ENCODE measurements at regions not wholly inside any gene's neighbourhood (a gene's known extent, or its start where the extent isn't known, plus 50 kb on each side); places are given as distances from the start of the nearest gene placed in this dataset.

- ChIA-PET CTCF (no interaction called here), POLR2A (no interaction called here)
- DNase-seq (ENCODE audit: extremely low spot score) = no peak
- no peak for TF ChIP-seq HDGF (IDR thresholded peaks at IDR 0.05; ENCODE audit: borderline replicate concordance)
- TF ChIP-seq CTBP1 (IDR thresholded peaks at IDR 0.05; ENCODE audit: borderline replicate concordance) = no peak
- TF ChIP-seq LEF1 (IDR thresholded peaks at IDR 0.05; ENCODE audit: borderline replicate concordance) = no peak
- no peak for TF ChIP-seq ARNT (IDR thresholded peaks at IDR 0.05)
- no peak for TF ChIP-seq FOXM1 (IDR thresholded peaks at IDR 0.05; ENCODE audit: borderline replicate concordance)
- no peak for TF ChIP-seq SP1 (IDR thresholded peaks at IDR 0.05)
Measured at GRCh38 chr1:86273066-86273465, 116.5 kb upstream of the COL24A1 start.

GRCh38 chr1:86272083-86272482, 115.5 kb upstream of the COL24A1 start:
- POLR2A ChIA-PET = no interaction called here
- DNase-seq (ENCODE audit: extremely low spot score) = no peak
- CTCF ChIA-PET = no interaction called here
- TF ChIP-seq FOXK2 (IDR thresholded peaks at IDR 0.05) (no peak), SP1 (IDR thresholded peaks at IDR 0.05) (no peak), FOXM1 (IDR thresholded peaks at IDR 0.05; ENCODE audit: borderline replicate concordance) (no peak)

GRCh38 chr1:86271046-86271445, 114.5 kb upstream of the COL24A1 start:
- ChIA-PET POLR2A (no interaction called here), CTCF (no interaction called here)
- no peak for DNase-seq (ENCODE audit: extremely low spot score)
- no peak for TF ChIP-seq FOXM1 (IDR thresholded peaks at IDR 0.05; ENCODE audit: borderline replicate concordance)
- TF ChIP-seq FOXK2 (IDR thresholded peaks at IDR 0.05) = no peak
- no peak for TF ChIP-seq PKNOX1 (IDR thresholded peaks at IDR 0.05)
- TF ChIP-seq SUZ12 (IDR thresholded peaks at IDR 0.05) = no peak
- TF ChIP-seq SP1 (IDR thresholded peaks at IDR 0.05) = no peak
- no peak for TF ChIP-seq CTBP1 (IDR thresholded peaks at IDR 0.05; ENCODE audit: borderline replicate concordance)
- no peak for TF ChIP-seq BHLHE40 (IDR thresholded peaks at IDR 0.05; ENCODE audit: borderline replicate concordance)
- no peak for TF ChIP-seq LEF1 (IDR thresholded peaks at IDR 0.05; ENCODE audit: borderline replicate concordance)
- TF ChIP-seq HDGF (IDR thresholded peaks at IDR 0.05; ENCODE audit: borderline replicate concordance) = no peak
- no peak for TF ChIP-seq L3MBTL2 (conservative IDR thresholded peaks at IDR 0.05)
- TF ChIP-seq NFRKB (IDR thresholded peaks at IDR 0.05) = no peak
- no peak for TF ChIP-seq ELF4 (IDR thresholded peaks at IDR 0.05)
- TF ChIP-seq FOXA1 (IDR thresholded peaks at IDR 0.05) = no peak

- ChIA-PET CTCF (no interaction called here), POLR2A (no interaction called here)
- no peak for DNase-seq (ENCODE audit: extremely low spot score)
- TF ChIP-seq ARNT (IDR thresholded peaks at IDR 0.05) (no peak), L3MBTL2 (conservative IDR thresholded peaks at IDR 0.05) (no peak), BHLHE40 (IDR thresholded peaks at IDR 0.05; ENCODE audit: borderline replicate concordance) (no peak), HDGF (IDR thresholded peaks at IDR 0.05; ENCODE audit: borderline replicate concordance) (no peak), SUZ12 (IDR thresholded peaks at IDR 0.05) (no peak), PKNOX1 (IDR thresholded peaks at IDR 0.05) (no peak), TARDBP (IDR thresholded peaks at IDR 0.05) (no peak), LEF1 (IDR thresholded peaks at IDR 0.05; ENCODE audit: borderline replicate concordance) (no peak), SP1 (IDR thresholded peaks at IDR 0.05) (no peak), FOXK2 (IDR thresholded peaks at IDR 0.05) (no peak), NFRKB (IDR thresholded peaks at IDR 0.05) (no peak), ZNF384 (IDR thresholded peaks at IDR 0.05) (no peak), ELF4 (IDR thresholded peaks at IDR 0.05) (no peak), FOXM1 (IDR thresholded peaks at IDR 0.05; ENCODE audit: borderline replicate concordance) (no peak)
Measured at GRCh38 chr1:86263101-86263500, 106.5 kb upstream of the COL24A1 start.

- no peak for DNase-seq (ENCODE audit: extremely low spot score)
- no peak for TF ChIP-seq SUZ12 (IDR thresholded peaks at IDR 0.05)
- TF ChIP-seq SP1 (IDR thresholded peaks at IDR 0.05) = no peak
- no peak for TF ChIP-seq TARDBP (IDR thresholded peaks at IDR 0.05)
- no peak for TF ChIP-seq ZNF384 (IDR thresholded peaks at IDR 0.05)
- no peak for TF ChIP-seq BHLHE40 (IDR thresholded peaks at IDR 0.05; ENCODE audit: borderline replicate concordance)
- no peak for TF ChIP-seq FOXK2 (IDR thresholded peaks at IDR 0.05)
- TF ChIP-seq ARNT (IDR thresholded peaks at IDR 0.05) = no peak
- no peak for TF ChIP-seq FOXM1 (IDR thresholded peaks at IDR 0.05; ENCODE audit: borderline replicate concordance)
- TF ChIP-seq HDGF (IDR thresholded peaks at IDR 0.05; ENCODE audit: borderline replicate concordance) = no peak
- TF ChIP-seq CTBP1 (IDR thresholded peaks at IDR 0.05; ENCODE audit: borderline replicate concordance) = no peak
- TF ChIP-seq PKNOX1 (IDR thresholded peaks at IDR 0.05) = no peak
- TF ChIP-seq FOXA1 (IDR thresholded peaks at IDR 0.05) = no peak
- CTCF ChIA-PET = no interaction called here
- POLR2A ChIA-PET = no interaction called here
Measured at GRCh38 chr1:86260476-86260875, 103.9 kb upstream of the COL24A1 start.

- TF ChIP-seq NFRKB (IDR thresholded peaks at IDR 0.05) (no peak), ZNF384 (IDR thresholded peaks at IDR 0.05) (no peak), ARNT (IDR thresholded peaks at IDR 0.05) (no peak), LEF1 (IDR thresholded peaks at IDR 0.05; ENCODE audit: borderline replicate concordance) (no peak), FOXM1 (IDR thresholded peaks at IDR 0.05; ENCODE audit: borderline replicate concordance) (no peak)
- ChIA-PET POLR2A (no interaction called here), CTCF (no interaction called here)
- no peak for DNase-seq (ENCODE audit: extremely low spot score)
Measured at GRCh38 chr1:86259390-86259789, 102.8 kb upstream of the COL24A1 start.

- DNase-seq (ENCODE audit: extremely low spot score) = no peak
- TF ChIP-seq ELF4 (IDR thresholded peaks at IDR 0.05) (no peak), BHLHE40 (IDR thresholded peaks at IDR 0.05; ENCODE audit: borderline replicate concordance) (no peak), TARDBP (IDR thresholded peaks at IDR 0.05) (no peak), FOXK2 (IDR thresholded peaks at IDR 0.05) (no peak), NFRKB (IDR thresholded peaks at IDR 0.05) (no peak), L3MBTL2 (conservative IDR thresholded peaks at IDR 0.05) (no peak), ZNF384 (IDR thresholded peaks at IDR 0.05) (no peak), SP1 (IDR thresholded peaks at IDR 0.05) (no peak), LEF1 (IDR thresholded peaks at IDR 0.05; ENCODE audit: borderline replicate concordance) (no peak), CTBP1 (IDR thresholded peaks at IDR 0.05; ENCODE audit: borderline replicate concordance) (no peak), FOXA1 (IDR thresholded peaks at IDR 0.05) (no peak), PKNOX1 (IDR thresholded peaks at IDR 0.05) (no peak), HDGF (IDR thresholded peaks at IDR 0.05; ENCODE audit: borderline replicate concordance) (no peak), ARNT (IDR thresholded peaks at IDR 0.05) (no peak), SUZ12 (IDR thresholded peaks at IDR 0.05) (no peak), FOXM1 (IDR thresholded peaks at IDR 0.05; ENCODE audit: borderline replicate concordance) (no peak)
- POLR2A ChIA-PET = no interaction called here
- CTCF ChIA-PET = no interaction called here
Measured at GRCh38 chr1:86258101-86258500, 101.5 kb upstream of the COL24A1 start.

All from HEK293T (cell line).